HepG2 (cell line): ENCODE measurements at regions not wholly inside any gene's neighbourhood (a gene's known extent, or its start where the extent isn't known, plus 50 kb on each side); places are given as distances from the start of the nearest gene placed in this dataset.

Experiments used
- ATAC-seq: fragments of 200-7000 bp; cut with Tn5 transposase; 3 replicates; pipeline ENCODE4 v1.9.1; 2020; ENCODE audit warnings: mild to moderate bottlenecking, moderate library complexity
- BruUV-seq: library from RNA; stranded (reverse); fragments of 400-500 nt; replicated peaks from 2 replicates; lab custom pipeline; 2021; lab: Mats Ljungman, UMichigan
- CTCF ChIA-PET: fragments of 300-600 bp; formaldehyde crosslinking; extraction: SDS; loops from one replicate; lab custom pipeline; 2021; ENCODE audit warnings: low total read pairs, inconsistent platforms, low intra/inter-chr PET ratio; lab: Yijun Ruan, JAX
- POLR2A ChIA-PET: fragments of 350-600 bp; sonication (Branson Sonifier 250); formaldehyde crosslinking; loops from one replicate; lab custom pipeline; 2020; ENCODE audit warnings: antibody characterized with exemption, inconsistent platforms; lab: Yijun Ruan, JAX
- DNase-seq: peaks from one replicate; pipeline ENCODE4 v3.0.0-alpha.2; 2015; ENCODE audit warnings: low spot score
- FAIRE-seq: peaks from 3 replicates; lab custom pipeline; 2011; peaks lifted over from hg19 to GRCh38; lab: Jason Lieb, UNC
- H2AFZ ChIP-seq: one replicate; pipeline ENCODE4 v1.6.1; 2011; ENCODE audit warnings: low read length, inconsistent platforms
- H3K27ac ChIP-seq: fragments of 300-600 bp; 3 replicates; pipeline ENCODE4 v1.8.0; 2011; ENCODE audit warnings: mixed run types, mild to moderate bottlenecking, mixed read lengths, low read length, inconsistent platforms; ENCODE audit not compliant: insufficient read depth; ENCODE audit errors: extremely low read length
- H3K27me3 ChIP-seq, 2 experiments: fragments of 200-600 bp in 1 of 2; 2 replicates in 1 of 2; 3 replicates in 1 of 2; pipeline versions ENCODE4 v1.6.0 to v1.8.0; 2011; ENCODE audit warnings: low read length in 2 of 2, mild to moderate bottlenecking in 2 of 2, moderate library complexity in 2 of 2, inconsistent platforms in 1 of 2; ENCODE audit not compliant: insufficient read depth in 2 of 2, control insufficient read depth in 1 of 2
- H3K36me3 ChIP-seq, 2 experiments: fragments of 200-600 bp in 1 of 2; replicated peaks in 1 of 2; 2 replicates in 1 of 2; 3 replicates in 1 of 2; pipeline versions ENCODE4 v1.5.1 to v1.8.0; 2011; ENCODE audit warnings: low read length in 2 of 2, inconsistent platforms in 1 of 2; ENCODE audit not compliant: insufficient read depth in 2 of 2, control insufficient read depth in 1 of 2
- H3K4me1 ChIP-seq: 2 replicates; pipeline ENCODE4 v1.5.1; 2012; ENCODE audit warnings: low read length, inconsistent platforms; ENCODE audit not compliant: insufficient read depth
- H3K4me2 ChIP-seq: 2 replicates; pipeline ENCODE4 v1.6.0; 2011; ENCODE audit warnings: low read depth, low read length, inconsistent platforms
- H3K4me3 ChIP-seq, 3 experiments: fragments of 200-600 bp in 1 of 3; sonication (generic), shearing (Covaris generic) in 1 of 3; replicated peaks in 1 of 3; 2 replicates each; pipeline ENCODE4 v1.5.1; 2011 to 2016; ENCODE audit warnings: low read length in 3 of 3, inconsistent platforms in 2 of 3, low read depth in 2 of 3, mild to moderate bottlenecking in 2 of 3, control low read depth in 1 of 3, mixed read lengths in 1 of 3; ENCODE audit not compliant: insufficient read depth in 1 of 3
- H3K79me2 ChIP-seq: one replicate; pipeline ENCODE4 v1.6.1; 2011; ENCODE audit warnings: low read length, inconsistent platforms; ENCODE audit not compliant: insufficient read depth
- H3K9ac ChIP-seq: 2 replicates; pipeline ENCODE4 v1.6.0; 2011; ENCODE audit warnings: mild to moderate bottlenecking, low read depth, low read length, inconsistent platforms; ENCODE audit not compliant: insufficient read depth
- H3K9me3 ChIP-seq: 2 replicates; pipeline ENCODE4 v1.5.1; 2012; ENCODE audit warnings: mild to moderate bottlenecking, low read length
- H4K20me1 ChIP-seq: 2 replicates; pipeline ENCODE4 v1.6.0; 2011; ENCODE audit warnings: inconsistent platforms, mild to moderate bottlenecking, low read length, moderate library complexity; ENCODE audit not compliant: insufficient read depth
- ARID4A ChIP-seq: sonication (generic); formaldehyde crosslinking; IDR thresholded peaks from 2 replicates; pipeline ENCODE4 v1.5.0; 2020; ENCODE audit warnings: mild to moderate bottlenecking, missing genetic modification reagents, borderline replicate concordance
- ARNT ChIP-seq: fragments of 450-650 bp; IDR thresholded peaks from 2 replicates; pipeline ENCODE4 v1.6.1; 2017
- BORCS8-MEF2B ChIP-seq: sonication (generic); formaldehyde crosslinking; IDR thresholded peaks from 2 replicates; pipeline ENCODE4 v1.8.0; 2022; ENCODE audit warnings: mild to moderate bottlenecking, missing genetic modification reagents
- FLYWCH1 ChIP-seq: sonication (generic); formaldehyde crosslinking; IDR thresholded peaks from 2 replicates; pipeline ENCODE4 v1.8.1; 2023; ENCODE audit warnings: mild to moderate bottlenecking, missing genetic modification reagents
- FUBP1 ChIP-seq: sonication (generic); formaldehyde crosslinking; IDR thresholded peaks from 2 replicates; pipeline ENCODE4 v1.5.1; 2020; ENCODE audit warnings: missing genetic modification reagents, mild to moderate bottlenecking, borderline replicate concordance
- HNRNPK ChIP-seq: fragments of 200-400 bp; formaldehyde crosslinking; IDR thresholded peaks from 2 replicates; pipeline ENCODE4 v1.6.1; 2018; ENCODE audit warnings: low read length, low read depth, moderate library complexity, mild to moderate bottlenecking; ENCODE audit not compliant: poor library complexity, severe bottlenecking
- HNRNPL ChIP-seq: fragments of 200-400 bp; formaldehyde crosslinking; IDR thresholded peaks from 2 replicates; pipeline ENCODE4 v1.6.1; 2017; ENCODE audit warnings: mild to moderate bottlenecking, low read depth, low read length
- HOMEZ ChIP-seq: IDR thresholded peaks from 2 replicates; pipeline ENCODE4 v1.6.1; 2016; ENCODE audit warnings: low read depth
- PAWR ChIP-seq: sonication (generic); formaldehyde crosslinking; IDR thresholded peaks from 2 replicates; pipeline ENCODE4 v1.4.0; 2020; ENCODE audit warnings: missing genetic modification reagents, mild to moderate bottlenecking, borderline replicate concordance
- RNF219 ChIP-seq: sonication (generic); formaldehyde crosslinking; IDR thresholded peaks from 2 replicates; pipeline ENCODE4 v1.5.0; 2020; ENCODE audit warnings: mild to moderate bottlenecking, missing genetic modification reagents
- SAP130 ChIP-seq: IDR thresholded peaks from 2 replicates; pipeline ENCODE4 v1.6.1; 2016; ENCODE audit warnings: low read depth
- ZBTB2 ChIP-seq: sonication (generic); formaldehyde crosslinking; IDR thresholded peaks from 2 replicates; pipeline ENCODE4 v1.8.0; 2022; ENCODE audit warnings: low read depth, missing genetic modification reagents
- ZNF350 ChIP-seq: sonication (generic); formaldehyde crosslinking; IDR thresholded peaks from 2 replicates; pipeline ENCODE4 v1.4.0; 2020; ENCODE audit warnings: mild to moderate bottlenecking, low read depth, missing genetic modification reagents, borderline replicate concordance
- WGBS: methylation state at CpG from one replicate; pipeline ENCODE4 v1.1.6; 2017; ENCODE audit warnings: low lambda C conversion rate; 5-methylcytosine and 5-hydroxymethylcytosine counted together
- in situ Hi-C: cut with HindIII; loops from 2 replicates; pipeline ENCODE4 v1.10.0; 2017; ENCODE audit warnings: low pct_unique_long_range_greater_than_20kb; ENCODE audit not compliant: extremely low pct_ligation_motif_present
- intact Hi-C: fragments of 100-400 bp; cut with micrococcal nuclease; formaldehyde crosslinking; loops from one replicate; pipeline ENCODE4 v1.10.0; 2022; ENCODE audit not compliant: unreplicated experiment

GRCh38 chr3:24812116-24812515 is 317.5 kb upstream of the THRB start:
- no peak overlapping the region for H3K4me3 ChIP-seq
- H2AFZ ChIP-seq, result no peak overlapping the region
- H3K79me2 ChIP-seq, result no peaks in the 10 kb centered on the region
- no peak for FAIRE-seq
- H3K4me1 ChIP-seq, result no peaks in the 10 kb centered on the region
- DNase-seq, result no peak
- no TSS peak for BruUV-seq
- no peak overlapping the region for H3K27ac ChIP-seq
- intact Hi-C loops (no loop called here), in situ Hi-C loops (no loop called here)
- H3K9ac ChIP-seq, result no peak overlapping the region
- H3K36me3 ChIP-seq, result no peaks in the 10 kb centered on the region
- H4K20me1 ChIP-seq, result no peaks in the 10 kb centered on the region
- CTCF ChIA-PET, result no interaction called here
- no peaks in the 10 kb centered on the region for H3K27me3 ChIP-seq
- no peak overlapping the region for H3K4me2 ChIP-seq
- no peaks in the 10 kb centered on the region for H3K9me3 ChIP-seq
- no peak for ATAC-seq
- TF ChIP-seq RNF219 (CRISPR knock-in tag), result no peak
- TF ChIP-seq BORCS8-MEF2B (CRISPR knock-in tag), result no peak
- no peak for TF ChIP-seq HNRNPK
- no peak for TF ChIP-seq ARID4A (CRISPR knock-in tag)
- no peak for TF ChIP-seq PAWR (CRISPR knock-in tag)
- no peak for TF ChIP-seq HOMEZ (CRISPR knock-in tag)
- no peak for TF ChIP-seq FLYWCH1 (CRISPR knock-in tag)
- no peak for TF ChIP-seq ARNT
- TF ChIP-seq FUBP1 (CRISPR knock-in tag), result no peak
- no peak for TF ChIP-seq SAP130 (CRISPR knock-in tag)
- TF ChIP-seq HNRNPL, result no peak
- no peak for TF ChIP-seq ZBTB2
- TF ChIP-seq ZNF350 (CRISPR knock-in tag), result no peak
- POLR2A ChIA-PET, result no interaction called here
- 0% methylated on average over 1 of the region's 1 CpG for WGBS
